OCI-LY1 (cell line): ENCODE measurements at regions not wholly inside any gene's neighbourhood (a gene's known extent, or its start where the extent isn't known, plus 50 kb on each side); places are given as distances from the start of the nearest gene placed in this dataset.

Source experiments
- H2AFZ ChIP-seq: fragments of 200-600 bp; sonication (generic), shearing (Covaris generic); 2 replicates; pipeline ENCODE4 v1.6.0; 2014; ENCODE audit warnings: antibody characterized with exemption, mild to moderate bottlenecking, low read length
- H3F3A ChIP-seq: fragments of 200-600 bp; sonication (generic), shearing (Covaris generic); 2 replicates; pipeline ENCODE4 v1.6.0; 2014; ENCODE audit warnings: mild to moderate bottlenecking, antibody characterized with exemption, low read length, moderate library complexity; ENCODE audit not compliant: insufficient read depth
- H3K27ac ChIP-seq: fragments of 200-600 bp; sonication (generic); 2 replicates; pipeline ENCODE4 v1.5.1; 2014; ENCODE audit warnings: low read length, mixed run types, mild to moderate bottlenecking, low read depth; ENCODE audit not compliant: poor library complexity, severe bottlenecking
- H3K27me3 ChIP-seq: fragments of 200-600 bp; sonication (generic); 2 replicates; pipeline ENCODE4 v1.6.0; 2014; ENCODE audit warnings: antibody characterized with exemption, mild to moderate bottlenecking, low read length, moderate library complexity; ENCODE audit not compliant: insufficient read depth
- H3K36me3 ChIP-seq: fragments of 200-600 bp; sonication (generic); 2 replicates; pipeline ENCODE4 v1.6.1; 2014; ENCODE audit warnings: mild to moderate bottlenecking, antibody characterized with exemption, low read length, moderate library complexity, mixed read lengths; ENCODE audit not compliant: insufficient read depth
- H3K4me1 ChIP-seq: fragments of 200-600 bp; sonication (generic); 2 replicates; pipeline ENCODE4 v1.5.1; 2014; ENCODE audit warnings: mild to moderate bottlenecking, low read length, moderate library complexity; ENCODE audit not compliant: insufficient read depth, severe bottlenecking
- H3K4me2 ChIP-seq: fragments of 200-600 bp; sonication (generic), shearing (Covaris generic); 2 replicates; pipeline ENCODE4 v1.6.1; 2014; ENCODE audit warnings: low read length
- H3K4me3 ChIP-seq: fragments of 200-600 bp; sonication (generic); 2 replicates; pipeline ENCODE4 v1.5.1; 2014; ENCODE audit warnings: low read length, low read depth, mild to moderate bottlenecking, mixed read lengths; ENCODE audit not compliant: poor library complexity, severe bottlenecking
- H3K79me2 ChIP-seq: fragments of 200-600 bp; shearing (Covaris generic); 2 replicates; pipeline ENCODE4 v1.6.1; 2016; ENCODE audit warnings: mixed run types, low read length, mixed read lengths; ENCODE audit not compliant: insufficient read depth
- H3K9ac ChIP-seq: fragments of 200-600 bp; sonication (generic), shearing (Covaris generic); 2 replicates; pipeline ENCODE4 v1.6.1; 2014; ENCODE audit warnings: mild to moderate bottlenecking, low read length, mixed read lengths
- H3K9me2 ChIP-seq: fragments of 200-600 bp; sonication (generic), shearing (Covaris generic); 2 replicates; pipeline ENCODE4 v1.6.1; 2014; ENCODE audit warnings: low read depth, mild to moderate bottlenecking, low read length, mixed read lengths
- H3K9me3 ChIP-seq: fragments of 200-600 bp; shearing (Covaris generic); 2 replicates; pipeline ENCODE4 v1.6.1; 2014; ENCODE audit warnings: low read length, mixed read lengths
- H4K20me1 ChIP-seq: fragments of 200-600 bp; sonication (generic), shearing (Covaris generic); 2 replicates; pipeline ENCODE4 v1.6.0; 2016; ENCODE audit warnings: mild to moderate bottlenecking, low read length; ENCODE audit not compliant: insufficient read depth
- CTCF ChIP-seq: fragments of 200-600 bp; sonication (generic), shearing (Covaris generic); IDR thresholded peaks from 2 replicates; pipeline ENCODE4 v1.5.1; 2017; ENCODE audit warnings: mild to moderate bottlenecking, antibody characterized with exemption, low read length, moderate library complexity, mixed read lengths
- EZH2 ChIP-seq: fragments of 200-600 bp; sonication (generic), shearing (Covaris generic); IDR thresholded peaks from 2 replicates; pipeline ENCODE4 v1.8.0; 2017; ENCODE audit warnings: borderline replicate concordance, mixed run types, mild to moderate bottlenecking, antibody characterized with exemption, low read length, moderate library complexity, mixed read lengths

GRCh38 chr5:87803352-87803751, 390.6 kb upstream of the CCNH start:
- Histone ChIP-seq H3K27me3 (no peaks in the 10 kb centered on the region), H3K9ac (no peak overlapping the region), H3K27ac (no peak overlapping the region), H3K4me2 (no peak overlapping the region), H3K36me3 (no peaks in the 10 kb centered on the region), H3K79me2 (no peaks in the 10 kb centered on the region), H3K9me2 (no peaks in the 10 kb centered on the region), H3K4me1 (no peaks in the 10 kb centered on the region), H4K20me1 (no peaks in the 10 kb centered on the region), H3K9me3 (no peaks in the 10 kb centered on the region), H3K4me3 (no peak overlapping the region), H3F3A (no peaks in the 10 kb centered on the region), H2AFZ (no peak overlapping the region)
- TF ChIP-seq EZH2, result no peak

GRCh38 chr5:87791869-87792268, 379.1 kb upstream of the CCNH start:
- H3K36me3 ChIP-seq, result no peaks in the 10 kb centered on the region
- no peaks in the 10 kb centered on the region for H3K9me3 ChIP-seq
- H3K4me1 ChIP-seq, result no peaks in the 10 kb centered on the region
- TF ChIP-seq EZH2 (no peak), CTCF (no peak)
- H2AFZ ChIP-seq, result no peak overlapping the region
- no peak overlapping the region for H3K4me3 ChIP-seq
- H3K79me2 ChIP-seq, result no peaks in the 10 kb centered on the region
- no peak overlapping the region for H3K4me2 ChIP-seq
- no peaks in the 10 kb centered on the region for H4K20me1 ChIP-seq
- no peak overlapping the region for H3K9ac ChIP-seq
- H3K27ac ChIP-seq, result no peak overlapping the region
- no peaks in the 10 kb centered on the region for H3K9me2 ChIP-seq
- no peaks in the 10 kb centered on the region for H3K27me3 ChIP-seq
- H3F3A ChIP-seq, result no peaks in the 10 kb centered on the region

GRCh38 chr5:87788416-87788815, 375.7 kb upstream of the CCNH start:
- H4K20me1 ChIP-seq, result no peaks in the 10 kb centered on the region
- H3F3A ChIP-seq, result no peaks in the 10 kb centered on the region
- no peaks in the 10 kb centered on the region for H3K79me2 ChIP-seq
- H3K9me2 ChIP-seq, result no peaks in the 10 kb centered on the region
- no peaks in the 10 kb centered on the region for H3K27me3 ChIP-seq
- H3K9me3 ChIP-seq, result no peaks in the 10 kb centered on the region
- H2AFZ ChIP-seq, result no peak overlapping the region
- H3K36me3 ChIP-seq, result no peaks in the 10 kb centered on the region
- no peak overlapping the region for H3K27ac ChIP-seq
- no peak overlapping the region for H3K4me3 ChIP-seq
- H3K9ac ChIP-seq, result no peak overlapping the region
- no peak overlapping the region for H3K4me2 ChIP-seq
- H3K4me1 ChIP-seq, result no peaks in the 10 kb centered on the region
- no peak for TF ChIP-seq EZH2

- H3K9me2 ChIP-seq, result no peaks in the 10 kb centered on the region
- H3K9ac ChIP-seq, result no peak overlapping the region
- no peaks in the 10 kb centered on the region for H3F3A ChIP-seq
- no peak overlapping the region for H3K27ac ChIP-seq
- no peak for TF ChIP-seq EZH2
- TF ChIP-seq CTCF, result no peak
- H3K4me3 ChIP-seq, result no peak overlapping the region
- no peaks in the 10 kb centered on the region for H3K27me3 ChIP-seq
- H3K36me3 ChIP-seq, result no peaks in the 10 kb centered on the region
- no peak overlapping the region for H2AFZ ChIP-seq
- no peaks in the 10 kb centered on the region for H4K20me1 ChIP-seq
- H3K79me2 ChIP-seq, result no peaks in the 10 kb centered on the region
- no peaks in the 10 kb centered on the region for H3K9me3 ChIP-seq
- H3K4me2 ChIP-seq, result no peak overlapping the region
- H3K4me1 ChIP-seq, result no peaks in the 10 kb centered on the region
These were observed 375.0 kb upstream of the CCNH start for GRCh38 chr5:87787625-87788256.
